OCI-LY3 (cell line): ENCODE measurements at regions not wholly inside any gene's neighbourhood (a gene's known extent, or its start where the extent isn't known, plus 50 kb on each side); places are given as distances from the start of the nearest gene placed in this dataset.

ENCODE experiments used
- EZH2phosphoT487 ChIP-seq: fragments of 200-600 bp; shearing (Covaris generic); IDR thresholded peaks from 2 replicates; pipeline ENCODE4 v1.6.1; 2018; ENCODE audit warnings: antibody characterized with exemption, mixed run types, low read depth
- TF ChIP-seq, protein P1 (sequence below): fragments of 200-600, 300-600 bp; sonication (generic); IDR thresholded peaks from 2 replicates; pipeline ENCODE4 v1.5.1; 2014; ENCODE audit warnings: antibody characterized with exemption, low read length, low read depth

DNA sequence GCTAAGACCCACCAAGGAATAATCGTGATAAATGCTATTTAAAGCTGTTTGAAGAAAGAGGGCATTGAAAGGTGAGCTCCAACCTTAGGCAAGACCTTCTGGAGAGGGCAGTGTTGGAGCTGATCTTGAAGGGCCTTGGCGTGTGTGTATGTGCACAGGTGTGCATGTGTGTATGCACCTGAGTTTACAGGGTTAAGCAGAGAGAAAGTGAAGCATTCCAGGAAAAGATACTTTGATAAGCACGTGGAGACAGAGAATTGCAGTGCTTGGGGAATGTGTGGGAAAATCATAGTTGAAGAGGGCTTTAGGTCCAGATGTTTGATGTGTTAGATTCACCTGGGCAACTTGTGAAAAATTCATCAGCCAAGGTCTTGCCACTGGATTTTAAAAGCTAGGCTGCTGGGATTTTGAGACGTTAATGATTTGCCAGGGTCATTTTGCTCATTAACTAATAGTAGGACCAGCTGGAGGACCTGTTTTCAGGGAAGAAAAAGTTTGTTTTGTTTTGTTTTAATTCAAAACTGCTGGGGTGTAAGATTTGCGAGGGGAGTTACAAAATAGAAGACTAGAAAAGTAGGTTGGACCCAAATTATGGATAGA, 78.3 kb upstream of the ANKRD55 start:
- TF ChIP-seq, protein P1, sequence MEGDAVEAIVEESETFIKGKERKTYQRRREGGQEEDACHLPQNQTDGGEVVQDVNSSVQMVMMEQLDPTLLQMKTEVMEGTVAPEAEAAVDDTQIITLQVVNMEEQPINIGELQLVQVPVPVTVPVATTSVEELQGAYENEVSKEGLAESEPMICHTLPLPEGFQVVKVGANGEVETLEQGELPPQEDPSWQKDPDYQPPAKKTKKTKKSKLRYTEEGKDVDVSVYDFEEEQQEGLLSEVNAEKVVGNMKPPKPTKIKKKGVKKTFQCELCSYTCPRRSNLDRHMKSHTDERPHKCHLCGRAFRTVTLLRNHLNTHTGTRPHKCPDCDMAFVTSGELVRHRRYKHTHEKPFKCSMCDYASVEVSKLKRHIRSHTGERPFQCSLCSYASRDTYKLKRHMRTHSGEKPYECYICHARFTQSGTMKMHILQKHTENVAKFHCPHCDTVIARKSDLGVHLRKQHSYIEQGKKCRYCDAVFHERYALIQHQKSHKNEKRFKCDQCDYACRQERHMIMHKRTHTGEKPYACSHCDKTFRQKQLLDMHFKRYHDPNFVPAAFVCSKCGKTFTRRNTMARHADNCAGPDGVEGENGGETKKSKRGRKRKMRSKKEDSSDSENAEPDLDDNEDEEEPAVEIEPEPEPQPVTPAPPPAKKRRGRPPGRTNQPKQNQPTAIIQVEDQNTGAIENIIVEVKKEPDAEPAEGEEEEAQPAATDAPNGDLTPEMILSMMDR = no peak
- TF ChIP-seq EZH2phosphoT487 = no peak
